ENCODE measurements at regions not wholly inside any gene's neighbourhood (a gene's known extent, or its start where the extent isn't known, plus 50 kb on each side); places are given as distances from the start of the nearest gene placed in this dataset.
"Not testable (repeated sequence)": the region's sequence is repeated elsewhere in the genome, so short reads cannot be mapped to it uniquely, and the experiment has no call there.

DNA sequence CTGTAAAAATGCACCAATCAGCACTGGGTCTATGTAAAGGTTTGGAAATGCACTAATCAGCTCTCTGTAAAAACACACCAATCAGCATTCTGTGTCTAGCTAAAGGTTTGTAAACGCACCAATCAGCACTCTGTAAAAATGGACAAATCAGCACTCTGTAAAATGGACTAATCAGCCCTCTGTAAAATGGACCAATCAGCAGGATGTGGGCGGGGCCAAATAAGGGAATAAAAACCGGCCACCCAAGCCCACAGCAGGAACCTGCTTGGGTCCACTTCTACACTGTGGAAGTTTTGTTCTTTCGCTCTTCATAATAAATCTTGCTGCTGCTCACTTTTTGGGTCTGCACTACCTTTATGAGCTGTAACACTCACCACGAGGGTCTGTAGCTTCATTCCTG is 101.0 kb downstream of the SMC2 start:
- not testable (repeated sequence) for H3K9ac ChIP-seq (ENCODE audit: low read depth in 1 of 2, low read length in 2 of 2); DNase-seq (ENCODE audit: low spot score); H3K36me3 ChIP-seq (ENCODE audit: control insufficient read depth in 4 of 4, insufficient read depth in 3 of 4, low read depth in 1 of 4, low read length in 3 of 4); H3K4me1 ChIP-seq (ENCODE audit: control insufficient read depth in 4 of 4, insufficient read depth in 4 of 4, low read length in 3 of 4); H3K27ac ChIP-seq (ENCODE audit: low read depth in 1 of 2, low read length in 2 of 2); H3K27me3 ChIP-seq (ENCODE audit: control insufficient read depth in 4 of 4, insufficient read depth in 4 of 4, low read length in 3 of 4); H3K4me3 ChIP-seq (ENCODE audit: low read depth in 1 of 3, low read length in 3 of 3); H3K9me3 ChIP-seq (ENCODE audit: control insufficient read depth in 4 of 4, low read length in 3 of 4)
- 90% methylated on average over 5 of the region's 5 CpGs for WGBS

DNA sequence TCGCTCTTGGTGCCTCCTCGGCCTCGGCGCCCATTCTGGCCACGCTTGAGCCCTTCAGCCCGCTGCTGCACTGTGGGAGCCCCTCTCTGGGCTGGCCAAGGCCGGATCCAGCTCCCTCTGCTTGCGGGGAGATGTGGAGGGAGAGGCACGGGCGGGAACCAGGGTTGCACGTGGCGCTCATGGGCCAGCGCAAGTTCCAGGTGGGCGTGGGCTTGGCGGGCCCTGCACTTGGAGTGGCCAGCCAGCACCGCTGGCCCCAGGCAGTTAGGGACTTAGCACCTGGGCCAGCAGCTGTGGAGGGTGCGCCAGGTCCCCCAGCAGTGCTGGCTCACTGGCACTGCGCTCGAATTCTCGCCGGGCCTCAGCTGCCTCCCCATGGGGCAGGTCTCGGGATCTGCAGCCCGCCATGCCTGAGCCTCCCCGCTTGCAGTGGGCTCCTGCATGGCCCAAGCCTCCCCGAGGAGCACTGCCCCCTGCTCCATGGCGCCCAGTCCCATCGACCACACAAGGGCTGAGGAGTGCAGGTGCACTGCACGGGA is 106.4 kb downstream of the SMC2 start:
- H3K9me3 ChIP-seq (ENCODE audit: control insufficient read depth in 4 of 4, low read length in 3 of 4), result no peaks in the 10 kb centered on the region
- no peak for TF ChIP-seq FOXA1 (IDR thresholded peaks at IDR 0.05)
- TF ChIP-seq YY1 (IDR thresholded peaks at IDR 0.05), result no peak
- TF ChIP-seq, protein P1, sequence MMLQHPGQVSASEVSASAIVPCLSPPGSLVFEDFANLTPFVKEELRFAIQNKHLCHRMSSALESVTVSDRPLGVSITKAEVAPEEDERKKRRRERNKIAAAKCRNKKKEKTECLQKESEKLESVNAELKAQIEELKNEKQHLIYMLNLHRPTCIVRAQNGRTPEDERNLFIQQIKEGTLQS (IDR thresholded peaks at IDR 0.05), result no peak
- TF ChIP-seq RAD21 (IDR thresholded peaks at IDR 0.05), result no peak
- TF ChIP-seq, protein P2, sequence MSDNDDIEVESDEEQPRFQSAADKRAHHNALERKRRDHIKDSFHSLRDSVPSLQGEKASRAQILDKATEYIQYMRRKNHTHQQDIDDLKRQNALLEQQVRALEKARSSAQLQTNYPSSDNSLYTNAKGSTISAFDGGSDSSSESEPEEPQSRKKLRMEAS (IDR thresholded peaks at IDR 0.05), result no peak
- no peak for TF ChIP-seq TAF1 (conservative IDR thresholded peaks at IDR 0.05)
- TF ChIP-seq, protein P3, sequence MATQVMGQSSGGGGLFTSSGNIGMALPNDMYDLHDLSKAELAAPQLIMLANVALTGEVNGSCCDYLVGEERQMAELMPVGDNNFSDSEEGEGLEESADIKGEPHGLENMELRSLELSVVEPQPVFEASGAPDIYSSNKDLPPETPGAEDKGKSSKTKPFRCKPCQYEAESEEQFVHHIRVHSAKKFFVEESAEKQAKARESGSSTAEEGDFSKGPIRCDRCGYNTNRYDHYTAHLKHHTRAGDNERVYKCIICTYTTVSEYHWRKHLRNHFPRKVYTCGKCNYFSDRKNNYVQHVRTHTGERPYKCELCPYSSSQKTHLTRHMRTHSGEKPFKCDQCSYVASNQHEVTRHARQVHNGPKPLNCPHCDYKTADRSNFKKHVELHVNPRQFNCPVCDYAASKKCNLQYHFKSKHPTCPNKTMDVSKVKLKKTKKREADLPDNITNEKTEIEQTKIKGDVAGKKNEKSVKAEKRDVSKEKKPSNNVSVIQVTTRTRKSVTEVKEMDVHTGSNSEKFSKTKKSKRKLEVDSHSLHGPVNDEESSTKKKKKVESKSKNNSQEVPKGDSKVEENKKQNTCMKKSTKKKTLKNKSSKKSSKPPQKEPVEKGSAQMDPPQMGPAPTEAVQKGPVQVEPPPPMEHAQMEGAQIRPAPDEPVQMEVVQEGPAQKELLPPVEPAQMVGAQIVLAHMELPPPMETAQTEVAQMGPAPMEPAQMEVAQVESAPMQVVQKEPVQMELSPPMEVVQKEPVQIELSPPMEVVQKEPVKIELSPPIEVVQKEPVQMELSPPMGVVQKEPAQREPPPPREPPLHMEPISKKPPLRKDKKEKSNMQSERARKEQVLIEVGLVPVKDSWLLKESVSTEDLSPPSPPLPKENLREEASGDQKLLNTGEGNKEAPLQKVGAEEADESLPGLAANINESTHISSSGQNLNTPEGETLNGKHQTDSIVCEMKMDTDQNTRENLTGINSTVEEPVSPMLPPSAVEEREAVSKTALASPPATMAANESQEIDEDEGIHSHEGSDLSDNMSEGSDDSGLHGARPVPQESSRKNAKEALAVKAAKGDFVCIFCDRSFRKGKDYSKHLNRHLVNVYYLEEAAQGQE (IDR thresholded peaks at IDR 0.05), result no peak
- no peak for TF ChIP-seq NR2F2 (IDR thresholded peaks at IDR 0.05)
- TF ChIP-seq, protein P4, sequence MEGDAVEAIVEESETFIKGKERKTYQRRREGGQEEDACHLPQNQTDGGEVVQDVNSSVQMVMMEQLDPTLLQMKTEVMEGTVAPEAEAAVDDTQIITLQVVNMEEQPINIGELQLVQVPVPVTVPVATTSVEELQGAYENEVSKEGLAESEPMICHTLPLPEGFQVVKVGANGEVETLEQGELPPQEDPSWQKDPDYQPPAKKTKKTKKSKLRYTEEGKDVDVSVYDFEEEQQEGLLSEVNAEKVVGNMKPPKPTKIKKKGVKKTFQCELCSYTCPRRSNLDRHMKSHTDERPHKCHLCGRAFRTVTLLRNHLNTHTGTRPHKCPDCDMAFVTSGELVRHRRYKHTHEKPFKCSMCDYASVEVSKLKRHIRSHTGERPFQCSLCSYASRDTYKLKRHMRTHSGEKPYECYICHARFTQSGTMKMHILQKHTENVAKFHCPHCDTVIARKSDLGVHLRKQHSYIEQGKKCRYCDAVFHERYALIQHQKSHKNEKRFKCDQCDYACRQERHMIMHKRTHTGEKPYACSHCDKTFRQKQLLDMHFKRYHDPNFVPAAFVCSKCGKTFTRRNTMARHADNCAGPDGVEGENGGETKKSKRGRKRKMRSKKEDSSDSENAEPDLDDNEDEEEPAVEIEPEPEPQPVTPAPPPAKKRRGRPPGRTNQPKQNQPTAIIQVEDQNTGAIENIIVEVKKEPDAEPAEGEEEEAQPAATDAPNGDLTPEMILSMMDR (IDR thresholded peaks at IDR 0.05; ENCODE audit: low read depth, low read length, missing input control), result no peak
- no peak for TF ChIP-seq HNF4G (IDR thresholded peaks at IDR 0.05)
- no peak for TF ChIP-seq FOXA2 (IDR thresholded peaks at IDR 0.05)
- no peak for TF ChIP-seq JUND (IDR thresholded peaks at IDR 0.05)
- no peak for TF ChIP-seq SP1 (IDR thresholded peaks at IDR 0.05)
- TF ChIP-seq, protein P5, sequence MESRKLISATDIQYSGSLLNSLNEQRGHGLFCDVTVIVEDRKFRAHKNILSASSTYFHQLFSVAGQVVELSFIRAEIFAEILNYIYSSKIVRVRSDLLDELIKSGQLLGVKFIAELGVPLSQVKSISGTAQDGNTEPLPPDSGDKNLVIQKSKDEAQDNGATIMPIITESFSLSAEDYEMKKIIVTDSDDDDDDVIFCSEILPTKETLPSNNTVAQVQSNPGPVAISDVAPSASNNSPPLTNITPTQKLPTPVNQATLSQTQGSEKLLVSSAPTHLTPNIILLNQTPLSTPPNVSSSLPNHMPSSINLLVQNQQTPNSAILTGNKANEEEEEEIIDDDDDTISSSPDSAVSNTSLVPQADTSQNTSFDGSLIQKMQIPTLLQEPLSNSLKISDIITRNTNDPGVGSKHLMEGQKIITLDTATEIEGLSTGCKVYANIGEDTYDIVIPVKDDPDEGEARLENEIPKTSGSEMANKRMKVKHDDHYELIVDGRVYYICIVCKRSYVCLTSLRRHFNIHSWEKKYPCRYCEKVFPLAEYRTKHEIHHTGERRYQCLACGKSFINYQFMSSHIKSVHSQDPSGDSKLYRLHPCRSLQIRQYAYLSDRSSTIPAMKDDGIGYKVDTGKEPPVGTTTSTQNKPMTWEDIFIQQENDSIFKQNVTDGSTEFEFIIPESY (IDR thresholded peaks at IDR 0.05), result no peak
- TF ChIP-seq GABPA (IDR thresholded peaks at IDR 0.05 in 1 of 2, conservative IDR thresholded peaks at IDR 0.05 in 1 of 2), result no peak
- no peak for DNase-seq (ENCODE audit: low spot score)
- 93% methylated on average over 28 of the region's 28 CpGs for WGBS
- no peaks in the 10 kb centered on the region for H3K27me3 ChIP-seq (ENCODE audit: control insufficient read depth in 4 of 4, insufficient read depth in 4 of 4, low read length in 3 of 4)
- peaks cover 0 to 3% (median 0%) of the 10 kb centered on the region in 4 donors for H3K4me1 ChIP-seq (ENCODE audit: control insufficient read depth in 4 of 4, insufficient read depth in 4 of 4, low read length in 3 of 4)
- H3K4me3 ChIP-seq (ENCODE audit: low read depth in 1 of 3, low read length in 3 of 3), result no peak overlapping the region
- no peaks in the 10 kb centered on the region for H3K36me3 ChIP-seq (ENCODE audit: control insufficient read depth in 4 of 4, insufficient read depth in 3 of 4, low read depth in 1 of 4, low read length in 3 of 4)
- no peak overlapping the region for H3K27ac ChIP-seq (ENCODE audit: low read depth in 1 of 2, low read length in 2 of 2)
- no peak overlapping the region for H3K9ac ChIP-seq (ENCODE audit: low read depth in 1 of 2, low read length in 2 of 2)

All from liver (tissue), 8 donors.